Adrenal gland (tissue), 9 donors: ENCODE measurements at regions not wholly inside any gene's neighbourhood (a gene's known extent, or its start where the extent isn't known, plus 50 kb on each side); places are given as distances from the start of the nearest gene placed in this dataset.

Experiments
- DNase-seq, 7 donors: peaks; one replicate each; pipeline ENCODE4 v3.0.0-alpha.2; 2019 to 2020
- H3K27ac ChIP-seq, 5 donors: fragments of 200-600 bp; sonication (generic) in 4 of 5; 1 replicate in 3 of 5; 2 replicates in 2 of 5; pipeline versions ENCODE4 v1.5.1 to v1.8.0; 2016 to 2020; ENCODE audit warnings: mild to moderate bottlenecking in 1 of 5
- H3K27me3 ChIP-seq: fragments of 200-600 bp; 2 replicates; pipeline ENCODE4 v1.8.0; 2021
- H3K36me3 ChIP-seq, 2 donors: fragments of 200-600 bp; replicated peaks in 1 of 2; 1 replicate in 1 of 2; 2 replicates in 1 of 2; pipeline versions ENCODE4 v1.5.1 to v1.8.0; 2018 to 2022
- H3K4me1 ChIP-seq, 2 donors: fragments of 200-600 bp; replicated peaks in 1 of 2; 1 replicate in 1 of 2; 2 replicates in 1 of 2; pipeline versions ENCODE4 v1.5.1 to v1.8.0; 2018 to 2021
- H3K4me3 ChIP-seq, 4 donors: fragments of 200-600 bp; sonication (generic) in 3 of 4; one replicate each; pipeline ENCODE4 v1.5.1; 2016 to 2018
- H3K9me3 ChIP-seq, 3 donors: fragments of 200-600 bp; sonication (generic) in 1 of 3; replicated peaks in 1 of 3; 1 replicate in 2 of 3; 2 replicates in 1 of 3; pipeline versions ENCODE4 v1.5.1 to v1.8.0; 2016 to 2021
- CTCF ChIP-seq, 6 experiments: fragments of 450-650 bp in 4 of 6; fragments of 200-600 bp in 2 of 6; sonication (generic) in 1 of 6; IDR thresholded peaks; 1 replicate in 5 of 6; 2 replicates in 1 of 6; pipeline versions ENCODE4 v1.5.1 to v1.8.0; 2016 to 2021; ENCODE audit warnings: antibody characterized with exemption in 6 of 6, mild to moderate bottlenecking in 2 of 6, moderate library complexity in 1 of 6
- POLR2A ChIP-seq, 2 donors: fragments of 450-650 bp; IDR thresholded peaks; one replicate each; pipeline ENCODE4 v1.6.1; 2017; ENCODE audit warnings: antibody characterized with exemption in 2 of 2, mild to moderate bottlenecking in 2 of 2, moderate library complexity in 1 of 2
- WGBS, 4 donors: extraction: QIAGEN DNeasy Blood & Tissue Kit in 2 of 4; methylation state at CpG; one replicate each; pipeline versions ENCODE4 v1.1.5 to v1.1.7; 2013 to 2017; 5-methylcytosine and 5-hydroxymethylcytosine counted together
- intact Hi-C, 2 donors: fragments of 100-400 bp; cut with DNase I; formaldehyde crosslinking; loops; one replicate each; pipeline versions ENCODE4 v1.14.1 to v1.15.0; 2022 to 2023
- donor health status: healthy with polysubstance abuse.
- donor health status: Bipolar disorder and iron deficiency.
- donor health status: DM: yes; HTN: yes; CAD: no.
- donor health status: DM: no; HTN: no; CAD: no.
- donor health status: DM: no; HTN: no; CAD: no.

GRCh38 chr20:4300401-4300800 is 51.3 kb upstream of the ADRA1D start:
- no peaks in the 10 kb centered on the region for H3K9me3 ChIP-seq
- intact Hi-C loops = no loop called here
- no peak for DNase-seq
- TF ChIP-seq CTCF (IDR thresholded peaks at IDR 0.05) (no peak), POLR2A (IDR thresholded peaks at IDR 0.05) (no peak)
- no peak overlapping the region for H3K27ac ChIP-seq
- H3K4me3 ChIP-seq = no peak overlapping the region
- no peaks in the 10 kb centered on the region for H3K36me3 ChIP-seq
- H3K27me3 ChIP-seq = peaks cover 6% of the 10 kb centered on the region
- 85 to 100% (median 98%) methylated on average over 2 of the region's 2 CpGs for WGBS, 4 donors
- H3K4me1 ChIP-seq = no peaks in the 10 kb centered on the region

GRCh38 chr20:4299773-4300172 is 50.7 kb upstream of the ADRA1D start:
- Histone ChIP-seq H3K4me1 (no peaks in the 10 kb centered on the region), H3K4me3 (no peak overlapping the region), H3K27me3 (peaks cover 8% of the 10 kb centered on the region), H3K9me3 (no peaks in the 10 kb centered on the region), H3K27ac (no peak overlapping the region), H3K36me3 (no peaks in the 10 kb centered on the region)
- no peak for TF ChIP-seq POLR2A (IDR thresholded peaks at IDR 0.05)
- no peak for TF ChIP-seq CTCF (IDR thresholded peaks at IDR 0.05)
- intact Hi-C loops = no loop called here
- 55 to 68% (median 61%) methylated on average over 2 of the region's 2 CpGs for WGBS, 4 donors
- DNase-seq = no peak

- no peak for DNase-seq
- no peak for TF ChIP-seq CTCF (IDR thresholded peaks at IDR 0.05)
- TF ChIP-seq POLR2A (IDR thresholded peaks at IDR 0.05) = no peak
- intact Hi-C loops = no loop called here
- H3K4me3 ChIP-seq = no peak overlapping the region
- WGBS, 4 donors = 60 to 77% (median 73%) methylated on average over 1 of the region's 1 CpG
- H3K36me3 ChIP-seq = no peaks in the 10 kb centered on the region
- no peak overlapping the region for H3K27ac ChIP-seq
- H3K9me3 ChIP-seq = no peaks in the 10 kb centered on the region
- H3K4me1 ChIP-seq = no peaks in the 10 kb centered on the region
- H3K27me3 ChIP-seq = peaks cover 8% of the 10 kb centered on the region
Measured at GRCh38 chr20:4299216-4299615, 50.1 kb upstream of the ADRA1D start.
